Ectodermal cell (in vitro differentiated cells): ENCODE measurements at regions not wholly inside any gene's neighbourhood (a gene's known extent, or its start where the extent isn't known, plus 50 kb on each side); places are given as distances from the start of the nearest gene placed in this dataset.

Experiments
- H3K27ac ChIP-seq: 2 replicates; pipeline ENCODE4 v1.7.0; 2013; ENCODE audit warnings: mild to moderate bottlenecking, low read depth, low read length; ENCODE audit not compliant: insufficient read depth, poor library complexity, severe bottlenecking
- H3K27me3 ChIP-seq: 2 replicates; pipeline ENCODE4 v1.7.0; 2013; ENCODE audit warnings: mild to moderate bottlenecking, low read length; ENCODE audit not compliant: insufficient read depth, control insufficient read depth, poor library complexity, severe bottlenecking
- H3K36me3 ChIP-seq: one replicate; pipeline ENCODE4 v1.7.0; 2013; ENCODE audit warnings: low read length; ENCODE audit not compliant: control insufficient read depth, insufficient read depth
- H3K4me1 ChIP-seq: one replicate; pipeline ENCODE4 v1.7.0; 2013; ENCODE audit warnings: low read length; ENCODE audit not compliant: control insufficient read depth, insufficient read depth
- H3K4me3 ChIP-seq: 2 replicates; pipeline ENCODE4 v1.7.0; 2013; ENCODE audit warnings: low read depth, low read length, control low read depth; ENCODE audit not compliant: insufficient read depth
- H3K9me3 ChIP-seq: 2 replicates; pipeline ENCODE4 v1.7.0; 2013; ENCODE audit warnings: mild to moderate bottlenecking, low read length, moderate library complexity; ENCODE audit not compliant: control insufficient read depth
- WGBS, 2 experiments: methylation state at CpG; one replicate each; pipeline ENCODE4 v1.1.7; 2013; ENCODE audit warnings: missing lambda C conversion rate in 2 of 2; 5-methylcytosine and 5-hydroxymethylcytosine counted together

- H3K36me3 ChIP-seq: no peaks in the 10 kb centered on the region
- no peak overlapping the region for H3K4me3 ChIP-seq
- WGBS, 2 experiments: 93 to 95% methylated on average over 4 of the region's 4 CpGs
- H3K9me3 ChIP-seq: no peaks in the 10 kb centered on the region
- no peaks in the 10 kb centered on the region for H3K27me3 ChIP-seq
- no peak overlapping the region for H3K27ac ChIP-seq
- H3K4me1 ChIP-seq: no peaks in the 10 kb centered on the region
Observed at GRCh38 chr1:215501496-215501895, 65.6 kb upstream of the KCTD3 start.

GRCh38 chr1:215502081-215502480 lies 65.0 kb upstream of the KCTD3 start:
- H3K9me3 ChIP-seq: no peaks in the 10 kb centered on the region
- 94 to 98% methylated on average over 1 of the region's 1 CpG for WGBS, 2 experiments
- H3K27me3 ChIP-seq: no peaks in the 10 kb centered on the region
- no peaks in the 10 kb centered on the region for H3K4me1 ChIP-seq
- no peak overlapping the region for H3K27ac ChIP-seq
- no peaks in the 10 kb centered on the region for H3K36me3 ChIP-seq
- H3K4me3 ChIP-seq: no peak overlapping the region

- Histone ChIP-seq H3K27ac (no peak overlapping the region), H3K4me3 (no peak overlapping the region), H3K36me3 (no peaks in the 10 kb centered on the region), H3K4me1 (no peaks in the 10 kb centered on the region), H3K27me3 (no peaks in the 10 kb centered on the region), H3K9me3 (no peaks in the 10 kb centered on the region)
- 88% methylated on average over 1 of the region's 1 CpG; no CpG with 5 or more reads in 1 of the 2 experiments for WGBS, 2 experiments
Observed at GRCh38 chr1:215507119-215507518, 60.0 kb upstream of the KCTD3 start.

- no peak overlapping the region for H3K27ac ChIP-seq
- no peaks in the 10 kb centered on the region for H3K9me3 ChIP-seq
- H3K36me3 ChIP-seq: no peaks in the 10 kb centered on the region
- 95 to 96% methylated on average over 1 of the region's 3 CpGs for WGBS, 2 experiments
- H3K4me1 ChIP-seq: no peaks in the 10 kb centered on the region
- H3K27me3 ChIP-seq: no peaks in the 10 kb centered on the region
- no peak overlapping the region for H3K4me3 ChIP-seq
Observed at GRCh38 chr1:215508311-215508710, 58.8 kb upstream of the KCTD3 start.
